Endothelial cell of umbilical vein (primary cell): ENCODE measurements at regions not wholly inside any gene's neighbourhood (a gene's known extent, or its start where the extent isn't known, plus 50 kb on each side); places are given as distances from the start of the nearest gene placed in this dataset.

Experiments used
- BruUV-seq: library from RNA; stranded (reverse); fragments of 400-500 nt; replicated peaks from 2 replicates; lab custom pipeline; 2021; lab: Mats Ljungman, UMichigan
- CTCF ChIA-PET: fragments of 300-600, 350-600 bp; sonication (Branson Sonifier 250); formaldehyde crosslinking; loops from one replicate; lab custom pipeline; 2021; ENCODE audit warnings: antibody characterized with exemption, inconsistent platforms; lab: Charles Lee
- POLR2A ChIA-PET: fragments of 300-600, 350-600 bp; sonication (Branson Sonifier 250); formaldehyde crosslinking; loops from one replicate; lab custom pipeline; 2021; ENCODE audit warnings: antibody characterized with exemption, inconsistent platforms; lab: Charles Lee
- DNase-seq: peaks from one replicate; pipeline ENCODE4 v3.0.0-alpha.2; 2011; ENCODE audit warnings: low read depth, low spot score
- FAIRE-seq: peaks from 2 replicates; lab custom pipeline; 2011; peaks lifted over from hg19 to GRCh38; lab: Jason Lieb, UNC
- H2AFZ ChIP-seq: 2 replicates; pipeline ENCODE4 v1.6.0; 2012; ENCODE audit warnings: low read depth, low read length, control low read depth, inconsistent platforms
- H3K27ac ChIP-seq: 2 replicates; pipeline ENCODE4 v1.5.1; 2011; ENCODE audit warnings: low read depth, mild to moderate bottlenecking, control low read depth, low read length, moderate library complexity; ENCODE audit not compliant: insufficient read depth
- H3K27me3 ChIP-seq, 2 experiments: 2 replicates each; pipeline versions ENCODE4 v1.6.0 to v1.6.1; 2011; ENCODE audit warnings: low read length in 2 of 2, mixed read lengths in 1 of 2; ENCODE audit not compliant: control insufficient read depth in 2 of 2, insufficient read depth in 2 of 2
- H3K36me3 ChIP-seq, 2 experiments: 2 replicates in 1 of 2; 3 replicates in 1 of 2; pipeline ENCODE4 v1.5.1; 2011; ENCODE audit warnings: low read length in 2 of 2, mild to moderate bottlenecking in 1 of 2, moderate library complexity in 1 of 2; ENCODE audit not compliant: control insufficient read depth in 2 of 2, insufficient read depth in 2 of 2; ENCODE audit errors: extremely low read depth in 1 of 2
- H3K4me1 ChIP-seq: 3 replicates; pipeline ENCODE4 v1.5.1; 2011; ENCODE audit warnings: mild to moderate bottlenecking, low read length; ENCODE audit not compliant: control insufficient read depth, insufficient read depth; ENCODE audit errors: extremely low read depth
- H3K4me2 ChIP-seq: 2 replicates; pipeline ENCODE4 v1.6.1; 2011; ENCODE audit warnings: low read length, control low read depth, mixed read lengths; ENCODE audit not compliant: insufficient read depth
- H3K4me3 ChIP-seq, 3 experiments: fragments of 200-600 bp in 1 of 3; sonication (generic), shearing (Covaris generic) in 1 of 3; replicated peaks in 1 of 3; 2 replicates each; pipeline ENCODE4 v1.5.1; 2011 to 2016; ENCODE audit warnings: control low read depth in 3 of 3, low read length in 3 of 3, mild to moderate bottlenecking in 2 of 3, inconsistent platforms in 1 of 3, low read depth in 1 of 3, moderate library complexity in 1 of 3; ENCODE audit not compliant: insufficient read depth in 1 of 3
- H3K79me2 ChIP-seq: 2 replicates; pipeline ENCODE4 v1.6.0; 2012; ENCODE audit warnings: low read length, inconsistent platforms; ENCODE audit not compliant: control insufficient read depth, insufficient read depth
- H3K9ac ChIP-seq: replicated peaks from 2 replicates; pipeline ENCODE3; 2011; ENCODE audit warnings: low read length, control low read depth; ENCODE audit not compliant: insufficient read depth; ENCODE audit errors: extremely low read depth
- H3K9me1 ChIP-seq: replicated peaks from 3 replicates; pipeline ENCODE4 v1.6.0; 2011; ENCODE audit warnings: mild to moderate bottlenecking, low read length; ENCODE audit not compliant: control insufficient read depth, insufficient read depth; ENCODE audit errors: extremely low read depth
- H3K9me3 ChIP-seq: replicated peaks from 2 replicates; pipeline ENCODE4 v1.5.1; 2012; ENCODE audit warnings: low read length, inconsistent platforms; ENCODE audit not compliant: control insufficient read depth, insufficient read depth
- H4K20me1 ChIP-seq: replicated peaks from 2 replicates; pipeline ENCODE3; 2011; ENCODE audit warnings: mild to moderate bottlenecking, low read length; ENCODE audit not compliant: control insufficient read depth, insufficient read depth; ENCODE audit errors: extremely low read depth
- EZH2 ChIP-seq: IDR thresholded peaks from 2 replicates; pipeline ENCODE4 v1.6.1; 2012; ENCODE audit warnings: borderline replicate concordance, low read depth, mild to moderate bottlenecking, moderate library complexity, low read length, inconsistent platforms; ENCODE audit not compliant: severe bottlenecking
- FOS ChIP-seq: IDR thresholded peaks from 2 replicates; pipeline ENCODE4 v1.6.1; 2011; ENCODE audit warnings: mild to moderate bottlenecking, low read length, moderate library complexity, borderline replicate concordance; ENCODE audit not compliant: insufficient read depth
- GATA2 ChIP-seq: IDR thresholded peaks from 2 replicates; pipeline ENCODE4 v1.7.0; 2011; ENCODE audit warnings: low read depth, mild to moderate bottlenecking, moderate library complexity, mixed read lengths, low read length; ENCODE audit not compliant: insufficient read length, insufficient read depth
- JUN ChIP-seq: IDR thresholded peaks from 2 replicates; pipeline ENCODE4 v1.6.1; 2011; ENCODE audit warnings: borderline replicate concordance, low read depth; ENCODE audit not compliant: insufficient read length, insufficient read depth
- MYC ChIP-seq: IDR thresholded peaks from one replicate; pipeline ENCODE4 v1.6.1; 2011; ENCODE audit warnings: mild to moderate bottlenecking, low read depth, low read length
- POLR2A ChIP-seq: IDR thresholded peaks from 2 replicates; pipeline ENCODE4 v1.6.1; 2012; ENCODE audit warnings: low read depth, mild to moderate bottlenecking, control low read depth, low read length
- POLR2AphosphoS5 ChIP-seq: IDR thresholded peaks from 2 replicates; pipeline ENCODE4 v1.6.1; 2012; ENCODE audit warnings: low read depth, mild to moderate bottlenecking, control low read depth, low read length, moderate library complexity; ENCODE audit not compliant: insufficient read depth
- dilution Hi-C: fragments of 300-500 bp; cut with MboI; formaldehyde crosslinking; loops from one replicate; pipeline ENCODE4 v1.15.0; 2019; ENCODE audit warnings: low sequenced_read_pairs; ENCODE audit not compliant: extremely low pct_ligation_motif_present
- intact Hi-C: fragments of 100-400 bp; cut with micrococcal nuclease; formaldehyde crosslinking; loops from one replicate; pipeline ENCODE4 v1.10.0; 2022
- TF ChIP-seq, protein P1 (sequence below): IDR thresholded peaks from 2 replicates; pipeline ENCODE4 v1.6.1; 2011; ENCODE audit not compliant: insufficient read depth, insufficient read length
- TF ChIP-seq, protein P2 (sequence below), 2 donors: IDR thresholded peaks; 1 replicate in 1 of 2; 2 replicates in 1 of 2; pipeline ENCODE4 v1.5.1; 2011; ENCODE audit warnings: low read length in 2 of 2, mild to moderate bottlenecking in 2 of 2, moderate library complexity in 2 of 2, control low read depth in 1 of 2, inconsistent platforms in 1 of 2, low read depth in 1 of 2; ENCODE audit not compliant: insufficient read depth in 1 of 2; ENCODE audit errors: extremely low read depth in 1 of 2

- H3K27me3 ChIP-seq = no peaks in the 10 kb centered on the region
- H3K27ac ChIP-seq = no peak overlapping the region
- H3K9me1 ChIP-seq = no peaks in the 10 kb centered on the region
- no peak for DNase-seq
- CTCF ChIA-PET = no interaction called here
- intact Hi-C loops = no loop called here
- H3K9me3 ChIP-seq = no peaks in the 10 kb centered on the region
- no peak for FAIRE-seq
- no peaks in the 10 kb centered on the region for H3K4me1 ChIP-seq
- H4K20me1 ChIP-seq = no peaks in the 10 kb centered on the region
- H2AFZ ChIP-seq = no peak overlapping the region
- TF ChIP-seq JUN (no peak), POLR2A (no peak), GATA2 (no peak), FOS (no peak), MYC (no peak), POLR2AphosphoS5 (no peak), EZH2 (no peak)
- TF ChIP-seq, protein P1, sequence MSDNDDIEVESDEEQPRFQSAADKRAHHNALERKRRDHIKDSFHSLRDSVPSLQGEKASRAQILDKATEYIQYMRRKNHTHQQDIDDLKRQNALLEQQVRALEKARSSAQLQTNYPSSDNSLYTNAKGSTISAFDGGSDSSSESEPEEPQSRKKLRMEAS = no peak
- TF ChIP-seq, protein P2, sequence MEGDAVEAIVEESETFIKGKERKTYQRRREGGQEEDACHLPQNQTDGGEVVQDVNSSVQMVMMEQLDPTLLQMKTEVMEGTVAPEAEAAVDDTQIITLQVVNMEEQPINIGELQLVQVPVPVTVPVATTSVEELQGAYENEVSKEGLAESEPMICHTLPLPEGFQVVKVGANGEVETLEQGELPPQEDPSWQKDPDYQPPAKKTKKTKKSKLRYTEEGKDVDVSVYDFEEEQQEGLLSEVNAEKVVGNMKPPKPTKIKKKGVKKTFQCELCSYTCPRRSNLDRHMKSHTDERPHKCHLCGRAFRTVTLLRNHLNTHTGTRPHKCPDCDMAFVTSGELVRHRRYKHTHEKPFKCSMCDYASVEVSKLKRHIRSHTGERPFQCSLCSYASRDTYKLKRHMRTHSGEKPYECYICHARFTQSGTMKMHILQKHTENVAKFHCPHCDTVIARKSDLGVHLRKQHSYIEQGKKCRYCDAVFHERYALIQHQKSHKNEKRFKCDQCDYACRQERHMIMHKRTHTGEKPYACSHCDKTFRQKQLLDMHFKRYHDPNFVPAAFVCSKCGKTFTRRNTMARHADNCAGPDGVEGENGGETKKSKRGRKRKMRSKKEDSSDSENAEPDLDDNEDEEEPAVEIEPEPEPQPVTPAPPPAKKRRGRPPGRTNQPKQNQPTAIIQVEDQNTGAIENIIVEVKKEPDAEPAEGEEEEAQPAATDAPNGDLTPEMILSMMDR (IDR thresholded peaks at IDR 0.05; ENCODE audit: extremely low read depth in 1 of 2, insufficient read depth in 1 of 2, low read depth in 1 of 2, low read length in 2 of 2) = no peak
- H3K79me2 ChIP-seq = no peaks in the 10 kb centered on the region
- no peak overlapping the region for H3K9ac ChIP-seq
- no peak overlapping the region for H3K4me3 ChIP-seq
- no peaks in the 10 kb centered on the region for H3K36me3 ChIP-seq
- H3K4me2 ChIP-seq = no peak overlapping the region
- POLR2A ChIA-PET = no interaction called here
- dilution Hi-C loops = no loop called here
- BruUV-seq = no TSS peak
Measured at GRCh38 chr15:94889153-94889552, 657.8 kb downstream of the MCTP2 start.
